GM04503 (cell line): ENCODE measurements at regions not wholly inside any gene's neighbourhood (a gene's known extent, or its start where the extent isn't known, plus 50 kb on each side); places are given as distances from the start of the nearest gene placed in this dataset.

Experiments used
- DNase-seq: peaks from one replicate; pipeline ENCODE4 v3.0.0-alpha.2; 2012; ENCODE audit warnings: low read depth

DNA sequence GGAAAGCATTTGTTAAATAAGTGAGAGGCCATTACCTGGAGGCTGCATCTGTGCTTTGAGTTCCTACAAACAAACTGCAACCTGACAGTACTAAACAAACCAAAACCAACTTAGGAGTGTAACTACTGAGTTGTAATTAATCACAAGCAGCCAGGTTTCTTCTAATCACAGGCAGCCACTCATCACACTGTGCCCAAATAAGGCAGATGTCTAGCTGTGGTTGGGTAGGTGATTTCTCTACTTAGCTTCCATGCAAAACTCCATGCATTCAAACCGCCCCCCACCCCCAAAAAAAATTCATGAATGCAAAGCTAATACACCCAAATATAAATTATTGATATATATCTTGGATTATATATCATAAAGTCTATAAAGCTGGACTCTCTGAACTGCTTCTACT lies 461.1 kb downstream of the ARL4A start:
- DNase-seq = no peak

DNA sequence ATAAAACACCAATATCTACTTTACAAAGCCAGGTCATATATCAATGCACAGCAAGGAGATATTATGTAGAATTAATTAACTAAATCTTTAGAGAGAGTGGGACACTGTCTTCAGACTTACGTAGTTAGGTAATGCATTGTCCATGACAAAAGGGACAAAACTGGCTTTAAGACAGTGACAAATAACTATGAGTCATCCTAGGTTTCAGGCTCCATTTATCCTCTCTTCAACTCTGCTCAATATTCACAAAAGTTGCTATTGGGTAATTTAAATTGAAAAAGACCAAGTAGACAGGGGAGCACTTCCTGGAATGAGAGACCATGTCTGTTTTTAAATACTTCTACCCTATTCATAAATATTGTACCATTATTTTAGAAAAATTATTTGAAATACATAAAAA lies 464.5 kb downstream of the ARL4A start:
- no peak for DNase-seq

DNA sequence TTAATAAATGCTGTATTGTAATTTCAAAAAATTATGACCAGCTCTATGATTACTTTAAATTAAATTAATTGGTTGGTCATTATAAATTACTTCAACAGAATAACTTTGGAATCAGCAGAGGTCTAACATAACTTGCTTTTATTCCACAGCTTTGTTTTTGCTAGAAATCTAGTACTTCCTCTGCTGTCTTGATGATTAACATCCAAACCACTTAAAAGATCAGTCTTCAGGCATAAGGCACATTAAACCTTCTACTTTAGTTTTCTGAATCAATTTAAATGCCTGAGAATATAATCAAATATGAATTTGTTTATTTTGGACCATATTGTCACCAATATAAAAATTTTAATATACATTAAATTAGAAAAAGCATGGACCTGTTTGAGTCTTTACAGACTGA lies 465.3 kb downstream of the ARL4A start:
- DNase-seq = no peak

- DNase-seq = no peak
These were observed 465.8 kb downstream of the ARL4A start for GRCh38 chr7:13153266-13153665.

- no peak for DNase-seq
These were observed 466.3 kb downstream of the ARL4A start for GRCh38 chr7:13153742-13154141.

GRCh38 chr7:13155188-13155587 lies 467.8 kb downstream of the ARL4A start:
- DNase-seq = no peak

DNA sequence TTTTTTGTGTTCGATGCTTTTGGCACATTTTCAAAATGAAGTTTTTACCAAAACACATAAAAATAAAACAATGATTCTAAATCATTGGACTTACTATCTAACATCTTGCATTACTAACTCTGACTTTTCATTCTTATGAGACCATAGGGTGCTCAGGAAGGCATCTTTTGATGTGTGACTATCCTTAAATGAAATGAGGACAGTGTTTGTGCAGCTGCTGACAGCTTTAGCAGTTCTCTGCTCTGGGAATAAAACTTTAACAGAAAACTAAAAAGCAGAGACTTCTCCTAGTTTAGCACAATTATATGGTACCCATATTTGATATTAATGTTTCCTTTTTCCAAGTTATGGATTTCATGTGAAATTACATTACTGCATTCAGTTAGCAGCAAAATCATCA lies 471.6 kb downstream of the ARL4A start:
- no peak for DNase-seq

- no peak for DNase-seq
These were observed 472.2 kb downstream of the ARL4A start for GRCh38 chr7:13159467-13160184.

- DNase-seq = no peak
These were observed 473.7 kb downstream of the ARL4A start for GRCh38 chr7:13161125-13161524.

- no peak for DNase-seq
These were observed 478.4 kb downstream of the ARL4A start for GRCh38 chr7:13165854-13166253.

- DNase-seq = no peak
These were observed 479.4 kb downstream of the ARL4A start for GRCh38 chr7:13166801-13167200.

DNA sequence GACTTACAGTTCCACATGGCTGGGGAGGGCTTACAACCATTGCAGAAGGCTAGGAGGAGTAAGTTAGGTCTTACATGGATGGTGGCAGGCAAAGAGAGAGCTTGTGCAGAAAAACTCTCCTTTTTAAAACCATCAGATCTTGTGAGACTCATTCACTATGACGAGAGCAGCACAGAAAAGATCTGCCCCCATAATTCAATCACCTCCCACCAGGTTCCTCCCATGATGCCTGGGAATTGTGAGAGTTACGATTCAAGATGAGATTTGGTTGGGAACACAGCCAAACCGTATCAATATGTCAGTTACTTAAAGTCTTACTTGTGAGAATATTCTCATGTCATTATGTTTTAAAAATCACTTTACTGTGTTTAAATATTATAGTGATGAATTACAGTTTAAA lies 481.9 kb downstream of the ARL4A start:
- no peak for DNase-seq

DNA sequence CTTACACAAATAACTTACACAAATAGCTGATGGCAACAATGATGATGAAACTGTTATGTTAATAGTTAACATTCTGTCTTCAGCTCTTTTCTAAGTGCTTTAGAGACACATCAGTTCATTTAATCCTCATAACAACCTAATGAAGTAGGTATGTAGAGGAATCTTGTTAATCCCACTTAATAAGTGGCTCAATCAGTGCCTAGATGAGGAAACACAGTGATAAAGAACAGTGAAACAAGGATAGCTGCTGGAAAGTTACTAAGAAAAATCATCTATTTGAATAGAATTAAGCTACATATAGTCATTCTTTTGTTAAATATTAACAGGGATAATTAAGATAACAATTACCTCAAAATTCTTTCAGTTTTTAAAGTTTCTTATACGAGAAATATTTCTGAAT lies 487.6 kb downstream of the ARL4A start:
- DNase-seq = no peak

GRCh38 chr7:13179011-13179582 lies 491.7 kb downstream of the ARL4A start:
- no peak for DNase-seq

GRCh38 chr7:13179775-13180523 lies 492.5 kb downstream of the ARL4A start:
- no peak for DNase-seq

- DNase-seq = no peak
These were observed 493.8 kb downstream of the ARL4A start for GRCh38 chr7:13181216-13181615.

GRCh38 chr7:13185139-13185538 lies 497.7 kb downstream of the ARL4A start:
- DNase-seq = no peak

GRCh38 chr7:13188236-13188805 lies 500.9 kb downstream of the ARL4A start:
- DNase-seq = no peak

DNA sequence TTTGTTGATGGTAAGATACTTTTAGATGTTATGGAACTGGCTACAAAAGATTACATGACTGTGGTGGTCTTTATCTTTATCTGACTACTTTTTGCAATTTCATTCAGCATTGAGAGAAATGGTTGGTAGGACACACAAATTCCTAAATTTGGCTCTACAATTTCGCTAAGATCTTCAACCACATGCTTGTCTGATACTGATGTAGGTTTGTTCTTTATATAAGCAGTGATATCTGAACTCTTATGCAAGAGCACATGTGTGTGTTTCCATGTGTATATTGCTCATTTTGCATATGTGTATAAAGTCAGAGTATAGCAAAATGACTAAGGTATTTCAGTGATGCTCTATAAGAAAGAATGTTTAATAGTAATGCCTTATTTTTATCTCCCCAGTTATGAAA lies 501.5 kb downstream of the ARL4A start:
- DNase-seq = no peak

- DNase-seq = no peak
These were observed 502.2 kb downstream of the ARL4A start for GRCh38 chr7:13189668-13190067.

DNA sequence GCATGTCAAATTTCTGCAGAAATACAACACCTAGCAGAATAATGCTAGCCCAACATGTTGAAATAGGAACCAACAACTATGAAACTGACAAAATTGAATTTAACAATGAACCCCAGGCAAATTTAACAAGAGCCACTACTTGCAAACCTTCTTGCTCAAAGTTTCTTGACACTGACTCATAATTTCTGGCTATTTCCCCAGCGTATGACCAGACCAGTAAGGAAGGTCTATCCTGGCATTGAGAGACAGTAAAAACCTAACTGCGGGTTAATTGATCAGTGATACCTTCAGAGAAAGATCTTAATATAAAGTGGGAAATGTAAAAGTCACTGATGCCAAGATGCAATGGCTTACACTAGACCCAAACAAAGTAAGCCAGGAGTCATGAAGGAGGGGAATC lies 510.1 kb downstream of the ARL4A start:
- DNase-seq = no peak

- DNase-seq = no peak
These were observed 510.6 kb downstream of the ARL4A start for GRCh38 chr7:13198036-13198435.

- no peak for DNase-seq
These were observed 511.3 kb downstream of the ARL4A start for GRCh38 chr7:13198727-13199126.
